Superior temporal gyrus (tissue), 1 donor: ENCODE measurements at regions not wholly inside any gene's neighbourhood (a gene's known extent, or its start where the extent isn't known, plus 50 kb on each side); places are given as distances from the start of the nearest gene placed in this dataset.

Experiments used
- DNase-seq: peaks from one replicate; pipeline ENCODE4 v3.0.0-alpha.2; 2016; ENCODE audit errors: extremely low spot score

- DNase-seq: no peak
These were observed 903.1 kb downstream of the BCL11B start for GRCh38 chr14:98368916-98369315.

- DNase-seq: no peak
These were observed 902.7 kb downstream of the BCL11B start for GRCh38 chr14:98369344-98369743.

GRCh38 chr14:98370352-98370751 is 901.6 kb downstream of the BCL11B start:
- no peak for DNase-seq

GRCh38 chr14:98371141-98371540 is 900.9 kb downstream of the BCL11B start:
- DNase-seq: no peak

- no peak for DNase-seq
These were observed 897.9 kb downstream of the BCL11B start for GRCh38 chr14:98374136-98374535.

GRCh38 chr14:98375566-98375965 is 896.4 kb downstream of the BCL11B start:
- DNase-seq: no peak

GRCh38 chr14:98379830-98380229 is 892.2 kb downstream of the BCL11B start:
- no peak for DNase-seq

GRCh38 chr14:98382662-98383061 is 889.3 kb downstream of the BCL11B start:
- DNase-seq: no peak

- no peak for DNase-seq
These were observed 886.1 kb downstream of the BCL11B start for GRCh38 chr14:98385851-98386250.

GRCh38 chr14:98391061-98391460 is 880.9 kb downstream of the BCL11B start:
- DNase-seq: no peak

- DNase-seq: no peak
These were observed 878.5 kb downstream of the BCL11B start for GRCh38 chr14:98393527-98393926.

GRCh38 chr14:98404811-98405210 is 867.2 kb downstream of the BCL11B start:
- DNase-seq: no peak

- peak; percentile 11 for DNase-seq
These were observed 863.9 kb downstream of the BCL11B start for GRCh38 chr14:98408024-98408555.

- no peak for DNase-seq
These were observed 863.3 kb downstream of the BCL11B start for GRCh38 chr14:98408713-98409112.

GRCh38 chr14:98411154-98411553 is 860.8 kb downstream of the BCL11B start:
- DNase-seq: no peak

GRCh38 chr14:98412431-98412830 is 859.6 kb downstream of the BCL11B start:
- no peak for DNase-seq

- no peak for DNase-seq
These were observed 856.2 kb downstream of the BCL11B start for GRCh38 chr14:98415766-98416165.

GRCh38 chr14:98417001-98417400 is 855.0 kb downstream of the BCL11B start:
- DNase-seq: no peak

- no peak for DNase-seq
These were observed 843.5 kb downstream of the BCL11B start for GRCh38 chr14:98428483-98428994.

GRCh38 chr14:98433436-98433835 is 838.6 kb downstream of the BCL11B start:
- DNase-seq: no peak

- DNase-seq: no peak
These were observed 834.9 kb downstream of the BCL11B start for GRCh38 chr14:98437113-98437512.

- no peak for DNase-seq
These were observed 827.9 kb downstream of the BCL11B start for GRCh38 chr14:98444077-98444476.

- no peak for DNase-seq
These were observed 826.3 kb downstream of the BCL11B start for GRCh38 chr14:98445718-98446117.

- DNase-seq: no peak
These were observed 825.5 kb downstream of the BCL11B start for GRCh38 chr14:98446508-98446907.
